Neural cell (in vitro differentiated cells): ENCODE measurements at regions not wholly inside any gene's neighbourhood (a gene's known extent, or its start where the extent isn't known, plus 50 kb on each side); places are given as distances from the start of the nearest gene placed in this dataset.

Experiments
- H2AFZ ChIP-seq: fragments of 200-600, 300-800 bp; sonication (generic), shearing (Covaris generic); 2 replicates; pipeline ENCODE4 v1.6.0; 2014; ENCODE audit warnings: low read depth, mild to moderate bottlenecking, antibody characterized with exemption, low read length, moderate library complexity
- H3F3A ChIP-seq: fragments of 200-600 bp; shearing (Covaris generic); 2 replicates; pipeline ENCODE4 v1.6.1; 2016; ENCODE audit warnings: mild to moderate bottlenecking, moderate library complexity, mixed read lengths, antibody characterized with exemption, low read length; ENCODE audit not compliant: insufficient read depth, poor library complexity, severe bottlenecking
- H3K27ac ChIP-seq: fragments of 200-600, 300-800 bp; sonication (generic), shearing (Covaris generic); 2 replicates; pipeline ENCODE4 v1.5.1; 2014; ENCODE audit warnings: mild to moderate bottlenecking, low read length, moderate library complexity
- H3K27me3 ChIP-seq: fragments of 300-800, 200-600 bp; sonication (generic), shearing (Covaris generic); 2 replicates; pipeline ENCODE4 v1.6.0; 2014; ENCODE audit warnings: mild to moderate bottlenecking, low read depth, low read length, moderate library complexity; ENCODE audit not compliant: insufficient read depth
- H3K36me3 ChIP-seq: fragments of 300-800, 200-600 bp; sonication (generic), shearing (Covaris generic); 2 replicates; pipeline ENCODE4 v1.5.1; 2014; ENCODE audit warnings: mild to moderate bottlenecking, antibody characterized with exemption, low read length, moderate library complexity; ENCODE audit not compliant: insufficient read depth
- H3K4me2 ChIP-seq: fragments of 300-800, 200-600 bp; sonication (generic), shearing (Covaris generic); 2 replicates; pipeline ENCODE4 v1.6.0; 2014; ENCODE audit warnings: mild to moderate bottlenecking, low read length
- H3K4me3 ChIP-seq: fragments of 300-800, 200-600 bp; sonication (generic), shearing (Covaris generic); 2 replicates; pipeline ENCODE4 v1.5.1; 2014; ENCODE audit warnings: mild to moderate bottlenecking, low read length, moderate library complexity
- H3K79me2 ChIP-seq: fragments of 200-600 bp; shearing (Covaris generic); replicated peaks from 2 replicates; pipeline ENCODE4 v1.6.0; 2014; ENCODE audit warnings: mild to moderate bottlenecking, low read length, moderate library complexity; ENCODE audit not compliant: insufficient read depth
- H3K9ac ChIP-seq: fragments of 300-800, 200-600 bp; sonication (generic), shearing (Covaris generic); 2 replicates; pipeline ENCODE4 v1.6.1; 2016; ENCODE audit warnings: mild to moderate bottlenecking, low read length, mixed read lengths
- H3K9me2 ChIP-seq: fragments of 200-600 bp; shearing (Covaris generic); 2 replicates; pipeline ENCODE4 v1.6.1; 2016; ENCODE audit warnings: mild to moderate bottlenecking, low read length, mixed read lengths; ENCODE audit not compliant: insufficient read depth
- H3K9me3 ChIP-seq: fragments of 200-600, 300-800 bp; sonication (generic), shearing (Covaris generic); 2 replicates; pipeline ENCODE4 v1.6.1; 2016; ENCODE audit warnings: mild to moderate bottlenecking, mixed run types, low read length, moderate library complexity, mixed read lengths
- H4K20me1 ChIP-seq: fragments of 200-600 bp; shearing (Covaris generic); 2 replicates; pipeline ENCODE4 v1.6.1; 2016; ENCODE audit warnings: mild to moderate bottlenecking, mixed run types; ENCODE audit not compliant: insufficient read depth
- CTCF ChIP-seq: fragments of 450-650 bp; IDR thresholded peaks from 2 replicates; pipeline ENCODE4 v1.5.1; 2014; ENCODE audit warnings: antibody characterized with exemption, mild to moderate bottlenecking, moderate library complexity; ENCODE audit not compliant: poor library complexity, severe bottlenecking
- EP300 ChIP-seq: fragments of 450-650 bp; conservative IDR thresholded peaks from 2 replicates; pipeline ENCODE4 v1.6.1; 2014; ENCODE audit warnings: antibody characterized with exemption, mild to moderate bottlenecking, moderate library complexity; ENCODE audit not compliant: poor library complexity, severe bottlenecking
- EZH2 ChIP-seq: fragments of 200-600, 300-800 bp; shearing (Covaris generic), sonication (generic); IDR thresholded peaks from 2 replicates; pipeline ENCODE4 v1.6.1; 2014; ENCODE audit warnings: antibody characterized with exemption, low read length, borderline replicate concordance, mild to moderate bottlenecking; ENCODE audit not compliant: insufficient read depth, poor library complexity, severe bottlenecking
- MXI1 ChIP-seq: fragments of 450-650 bp; conservative IDR thresholded peaks from 2 replicates; pipeline ENCODE4 v1.6.1; 2014; ENCODE audit warnings: antibody characterized with exemption, mild to moderate bottlenecking; ENCODE audit not compliant: poor library complexity, severe bottlenecking
- POLR2AphosphoS5 ChIP-seq: IDR thresholded peaks from 2 replicates; pipeline ENCODE4 v1.6.1; 2012
- RAD21 ChIP-seq: fragments of 450-650 bp; conservative IDR thresholded peaks from 2 replicates; pipeline ENCODE4 v1.6.1; 2014; ENCODE audit warnings: antibody characterized with exemption, mild to moderate bottlenecking, moderate library complexity
- REST ChIP-seq: IDR thresholded peaks from 2 replicates; pipeline ENCODE4 v1.6.1; 2012; ENCODE audit warnings: borderline replicate concordance
- SMC3 ChIP-seq: fragments of 450-650 bp; conservative IDR thresholded peaks from 2 replicates; pipeline ENCODE4 v1.6.1; 2014; ENCODE audit warnings: antibody characterized with exemption, mild to moderate bottlenecking, moderate library complexity; ENCODE audit not compliant: poor library complexity
- TAF1 ChIP-seq: IDR thresholded peaks from 2 replicates; pipeline ENCODE4 v1.6.1; 2012; ENCODE audit warnings: low read depth

- no peak overlapping the region for H3K4me3 ChIP-seq
- H3F3A ChIP-seq, result no peaks in the 10 kb centered on the region
- H3K79me2 ChIP-seq, result no peaks in the 10 kb centered on the region
- no peaks in the 10 kb centered on the region for H3K27me3 ChIP-seq
- H2AFZ ChIP-seq, result no peak overlapping the region
- no peaks in the 10 kb centered on the region for H3K36me3 ChIP-seq
- no peaks in the 10 kb centered on the region for H3K9me3 ChIP-seq
- H4K20me1 ChIP-seq, result no peaks in the 10 kb centered on the region
- no peak for TF ChIP-seq EP300
- no peak for TF ChIP-seq TAF1
- no peak for TF ChIP-seq SMC3
- no peak for TF ChIP-seq POLR2AphosphoS5
- no peak for TF ChIP-seq CTCF
- TF ChIP-seq RAD21, result no peak
- TF ChIP-seq EZH2, result no peak
- TF ChIP-seq REST, result no peak
- TF ChIP-seq MXI1, result no peak
- no peak overlapping the region for H3K4me2 ChIP-seq
- no peak overlapping the region for H3K9ac ChIP-seq
- H3K9me2 ChIP-seq, result no peaks in the 10 kb centered on the region
- H3K27ac ChIP-seq, result no peak overlapping the region
These were observed 108.6 kb upstream of the ZEB2 start for GRCh38 chr2:144628566-144628965.

GRCh38 chr2:144625626-144626025 lies 105.7 kb upstream of the ZEB2 start:
- Histone ChIP-seq H3K79me2 (no peaks in the 10 kb centered on the region), H3K4me2 (no peak overlapping the region), H3K9me3 (no peaks in the 10 kb centered on the region), H3K27me3 (no peaks in the 10 kb centered on the region), H2AFZ (no peak overlapping the region), H3K9me2 (no peaks in the 10 kb centered on the region), H3K36me3 (no peaks in the 10 kb centered on the region), H4K20me1 (no peaks in the 10 kb centered on the region), H3K9ac (no peak overlapping the region), H3F3A (no peaks in the 10 kb centered on the region), H3K4me3 (no peak overlapping the region), H3K27ac (no peak overlapping the region)
- no peak for TF ChIP-seq TAF1
- TF ChIP-seq RAD21, result no peak
- no peak for TF ChIP-seq MXI1
- no peak for TF ChIP-seq CTCF
- no peak for TF ChIP-seq EP300
- TF ChIP-seq REST, result no peak
- TF ChIP-seq SMC3, result no peak
- TF ChIP-seq EZH2, result no peak
- TF ChIP-seq POLR2AphosphoS5, result no peak
